OCI-LY1 (cell line): ENCODE measurements at regions not wholly inside any gene's neighbourhood (a gene's known extent, or its start where the extent isn't known, plus 50 kb on each side); places are given as distances from the start of the nearest gene placed in this dataset.

ENCODE experiments used
- H2AFZ ChIP-seq: fragments of 200-600 bp; sonication (generic), shearing (Covaris generic); 2 replicates; pipeline ENCODE4 v1.6.0; 2014; ENCODE audit warnings: antibody characterized with exemption, mild to moderate bottlenecking, low read length
- H3F3A ChIP-seq: fragments of 200-600 bp; sonication (generic), shearing (Covaris generic); 2 replicates; pipeline ENCODE4 v1.6.0; 2014; ENCODE audit warnings: mild to moderate bottlenecking, antibody characterized with exemption, low read length, moderate library complexity; ENCODE audit not compliant: insufficient read depth
- H3K27ac ChIP-seq: fragments of 200-600 bp; sonication (generic); 2 replicates; pipeline ENCODE4 v1.5.1; 2014; ENCODE audit warnings: low read length, mixed run types, mild to moderate bottlenecking, low read depth; ENCODE audit not compliant: poor library complexity, severe bottlenecking
- H3K27me3 ChIP-seq: fragments of 200-600 bp; sonication (generic); 2 replicates; pipeline ENCODE4 v1.6.0; 2014; ENCODE audit warnings: antibody characterized with exemption, mild to moderate bottlenecking, low read length, moderate library complexity; ENCODE audit not compliant: insufficient read depth
- H3K36me3 ChIP-seq: fragments of 200-600 bp; sonication (generic); 2 replicates; pipeline ENCODE4 v1.6.1; 2014; ENCODE audit warnings: mild to moderate bottlenecking, antibody characterized with exemption, low read length, moderate library complexity, mixed read lengths; ENCODE audit not compliant: insufficient read depth
- H3K4me1 ChIP-seq: fragments of 200-600 bp; sonication (generic); 2 replicates; pipeline ENCODE4 v1.5.1; 2014; ENCODE audit warnings: mild to moderate bottlenecking, low read length, moderate library complexity; ENCODE audit not compliant: insufficient read depth, severe bottlenecking
- H3K4me2 ChIP-seq: fragments of 200-600 bp; sonication (generic), shearing (Covaris generic); 2 replicates; pipeline ENCODE4 v1.6.1; 2014; ENCODE audit warnings: low read length
- H3K4me3 ChIP-seq: fragments of 200-600 bp; sonication (generic); 2 replicates; pipeline ENCODE4 v1.5.1; 2014; ENCODE audit warnings: low read length, low read depth, mild to moderate bottlenecking, mixed read lengths; ENCODE audit not compliant: poor library complexity, severe bottlenecking
- H3K79me2 ChIP-seq: fragments of 200-600 bp; shearing (Covaris generic); 2 replicates; pipeline ENCODE4 v1.6.1; 2016; ENCODE audit warnings: mixed run types, low read length, mixed read lengths; ENCODE audit not compliant: insufficient read depth
- H3K9ac ChIP-seq: fragments of 200-600 bp; sonication (generic), shearing (Covaris generic); 2 replicates; pipeline ENCODE4 v1.6.1; 2014; ENCODE audit warnings: mild to moderate bottlenecking, low read length, mixed read lengths
- H3K9me2 ChIP-seq: fragments of 200-600 bp; sonication (generic), shearing (Covaris generic); 2 replicates; pipeline ENCODE4 v1.6.1; 2014; ENCODE audit warnings: low read depth, mild to moderate bottlenecking, low read length, mixed read lengths
- H3K9me3 ChIP-seq: fragments of 200-600 bp; shearing (Covaris generic); 2 replicates; pipeline ENCODE4 v1.6.1; 2014; ENCODE audit warnings: low read length, mixed read lengths
- H4K20me1 ChIP-seq: fragments of 200-600 bp; sonication (generic), shearing (Covaris generic); 2 replicates; pipeline ENCODE4 v1.6.0; 2016; ENCODE audit warnings: mild to moderate bottlenecking, low read length; ENCODE audit not compliant: insufficient read depth
- EZH2 ChIP-seq: fragments of 200-600 bp; sonication (generic), shearing (Covaris generic); IDR thresholded peaks from 2 replicates; pipeline ENCODE4 v1.8.0; 2017; ENCODE audit warnings: borderline replicate concordance, mixed run types, mild to moderate bottlenecking, antibody characterized with exemption, low read length, moderate library complexity, mixed read lengths
- TF ChIP-seq, protein P1 (sequence below): fragments of 200-600 bp; sonication (generic), shearing (Covaris generic); IDR thresholded peaks from 2 replicates; pipeline ENCODE4 v1.5.1; 2017; ENCODE audit warnings: mild to moderate bottlenecking, antibody characterized with exemption, low read length, moderate library complexity, mixed read lengths

DNA sequence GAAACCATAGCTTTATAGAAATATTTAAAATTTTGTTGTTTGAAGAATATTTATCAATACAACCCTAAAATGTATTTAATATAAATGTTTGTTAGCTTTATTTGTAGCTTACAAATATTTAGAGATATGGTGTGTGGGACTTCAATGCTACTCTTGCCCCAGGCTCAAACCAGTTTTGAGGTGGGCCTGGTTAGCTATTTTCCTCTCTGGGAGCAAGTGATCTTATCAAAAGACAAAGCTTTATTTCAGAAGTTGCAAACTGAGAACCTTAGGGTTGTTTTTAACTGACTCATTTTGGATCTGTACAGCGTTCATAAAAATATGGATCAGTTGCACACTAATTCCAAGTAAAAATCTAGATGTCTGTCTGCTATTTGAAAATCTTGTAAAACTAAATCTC, 563.6 kb upstream of the CDH2 start:
- no peak overlapping the region for H3K9ac ChIP-seq
- no peak overlapping the region for H2AFZ ChIP-seq
- H4K20me1 ChIP-seq, result no peaks in the 10 kb centered on the region
- no peaks in the 10 kb centered on the region for H3F3A ChIP-seq
- H3K36me3 ChIP-seq, result no peaks in the 10 kb centered on the region
- no peaks in the 10 kb centered on the region for H3K79me2 ChIP-seq
- H3K27ac ChIP-seq, result no peak overlapping the region
- H3K4me3 ChIP-seq, result no peak overlapping the region
- H3K4me1 ChIP-seq, result no peaks in the 10 kb centered on the region
- no peaks in the 10 kb centered on the region for H3K27me3 ChIP-seq
- TF ChIP-seq EZH2, result no peak
- TF ChIP-seq, protein P1, sequence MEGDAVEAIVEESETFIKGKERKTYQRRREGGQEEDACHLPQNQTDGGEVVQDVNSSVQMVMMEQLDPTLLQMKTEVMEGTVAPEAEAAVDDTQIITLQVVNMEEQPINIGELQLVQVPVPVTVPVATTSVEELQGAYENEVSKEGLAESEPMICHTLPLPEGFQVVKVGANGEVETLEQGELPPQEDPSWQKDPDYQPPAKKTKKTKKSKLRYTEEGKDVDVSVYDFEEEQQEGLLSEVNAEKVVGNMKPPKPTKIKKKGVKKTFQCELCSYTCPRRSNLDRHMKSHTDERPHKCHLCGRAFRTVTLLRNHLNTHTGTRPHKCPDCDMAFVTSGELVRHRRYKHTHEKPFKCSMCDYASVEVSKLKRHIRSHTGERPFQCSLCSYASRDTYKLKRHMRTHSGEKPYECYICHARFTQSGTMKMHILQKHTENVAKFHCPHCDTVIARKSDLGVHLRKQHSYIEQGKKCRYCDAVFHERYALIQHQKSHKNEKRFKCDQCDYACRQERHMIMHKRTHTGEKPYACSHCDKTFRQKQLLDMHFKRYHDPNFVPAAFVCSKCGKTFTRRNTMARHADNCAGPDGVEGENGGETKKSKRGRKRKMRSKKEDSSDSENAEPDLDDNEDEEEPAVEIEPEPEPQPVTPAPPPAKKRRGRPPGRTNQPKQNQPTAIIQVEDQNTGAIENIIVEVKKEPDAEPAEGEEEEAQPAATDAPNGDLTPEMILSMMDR, result no peak
- no peaks in the 10 kb centered on the region for H3K9me3 ChIP-seq
- no peak overlapping the region for H3K4me2 ChIP-seq
- H3K9me2 ChIP-seq, result no peaks in the 10 kb centered on the region

DNA sequence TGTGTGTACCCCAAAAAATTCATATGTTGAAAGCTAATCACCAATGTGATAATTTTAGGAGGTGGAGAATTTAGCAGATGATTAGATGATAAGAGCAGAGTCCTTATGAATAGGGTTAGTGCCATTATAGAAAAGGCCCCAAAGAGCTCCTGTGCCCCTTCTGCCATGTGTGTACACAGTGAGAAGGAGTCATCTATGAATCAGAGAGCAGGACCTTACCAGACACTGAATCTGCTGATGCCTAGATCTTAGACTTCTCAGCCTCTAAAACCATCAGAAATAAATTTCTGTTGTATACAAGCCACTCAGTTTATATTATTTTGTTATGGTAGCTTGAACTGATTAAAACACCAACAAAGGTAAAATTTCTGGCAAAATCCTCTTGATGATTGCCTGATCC, 560.0 kb upstream of the CDH2 start:
- Histone ChIP-seq H3K27me3 (no peaks in the 10 kb centered on the region), H4K20me1 (no peaks in the 10 kb centered on the region), H3K4me3 (no peak overlapping the region), H3K27ac (no peak overlapping the region), H3F3A (no peaks in the 10 kb centered on the region), H2AFZ (no peak overlapping the region), H3K79me2 (no peaks in the 10 kb centered on the region), H3K9ac (no peak overlapping the region), H3K9me2 (no peaks in the 10 kb centered on the region), H3K9me3 (no peaks in the 10 kb centered on the region), H3K4me2 (no peak overlapping the region), H3K36me3 (no peaks in the 10 kb centered on the region), H3K4me1 (no peaks in the 10 kb centered on the region)
- TF ChIP-seq EZH2, result no peak
- TF ChIP-seq, protein P1, result no peak

- no peaks in the 10 kb centered on the region for H3K79me2 ChIP-seq
- no peak overlapping the region for H3K9ac ChIP-seq
- H3K36me3 ChIP-seq, result no peaks in the 10 kb centered on the region
- no peak overlapping the region for H3K4me2 ChIP-seq
- no peak overlapping the region for H3K4me3 ChIP-seq
- no peaks in the 10 kb centered on the region for H3K9me2 ChIP-seq
- no peak overlapping the region for H3K27ac ChIP-seq
- no peaks in the 10 kb centered on the region for H3K4me1 ChIP-seq
- no peak for TF ChIP-seq EZH2
- H3K9me3 ChIP-seq, result no peaks in the 10 kb centered on the region
- H4K20me1 ChIP-seq, result no peaks in the 10 kb centered on the region
- no peak overlapping the region for H2AFZ ChIP-seq
- H3K27me3 ChIP-seq, result no peaks in the 10 kb centered on the region
- no peaks in the 10 kb centered on the region for H3F3A ChIP-seq
These were observed 559.3 kb upstream of the CDH2 start for GRCh38 chr18:28736223-28736622.

GRCh38 chr18:28735731-28736130, 558.8 kb upstream of the CDH2 start:
- Histone ChIP-seq H3K27ac (no peak overlapping the region), H2AFZ (no peak overlapping the region), H3F3A (no peaks in the 10 kb centered on the region), H3K79me2 (no peaks in the 10 kb centered on the region), H3K4me2 (no peak overlapping the region), H3K36me3 (no peaks in the 10 kb centered on the region), H4K20me1 (no peaks in the 10 kb centered on the region), H3K9me2 (no peaks in the 10 kb centered on the region), H3K9ac (no peak overlapping the region), H3K4me1 (no peaks in the 10 kb centered on the region), H3K9me3 (no peaks in the 10 kb centered on the region), H3K27me3 (no peaks in the 10 kb centered on the region), H3K4me3 (no peak overlapping the region)
- no peak for TF ChIP-seq EZH2
- TF ChIP-seq, protein P1, result no peak
